GM12878 (cell line): ENCODE measurements at regions not wholly inside any gene's neighbourhood (a gene's known extent, or its start where the extent isn't known, plus 50 kb on each side); places are given as distances from the start of the nearest gene placed in this dataset.

Source experiments
- ATAC-seq: fragments of 200-7000 bp; cut with Tn5 transposase; 3 replicates; pipeline ENCODE4 v1.9.1; 2020; ENCODE audit warnings: mild to moderate bottlenecking, moderate library complexity
- BruUV-seq: library from RNA; stranded (reverse); fragments of 400-500 nt; replicated peaks from 2 replicates; lab custom pipeline; 2021; lab: Mats Ljungman, UMichigan
- CTCF ChIA-PET: fragments of 300-600 bp; sonication (Branson Sonifier 250); formaldehyde crosslinking; extraction: SDS; loops from one replicate; lab custom pipeline; 2021; ENCODE audit warnings: inconsistent platforms; lab: Yijun Ruan, JAX
- POLR2A ChIA-PET: fragments of 350-600 bp; formaldehyde crosslinking; extraction: SDS; loops from one replicate; lab custom pipeline; 2021; ENCODE audit warnings: inconsistent platforms; lab: Charles Lee
- RAD21 ChIA-PET: fragments of 300-600 bp; sonication (Branson Sonifier 250); formaldehyde crosslinking; loops from one replicate; lab custom pipeline; 2023; ENCODE audit warnings: antibody characterized with exemption; ENCODE audit not compliant: unreplicated experiment; lab: Charles Lee
- SMC1A ChIA-PET: fragments of 300-600 bp; sonication (Branson Sonifier 250); formaldehyde crosslinking; loops from one replicate; lab custom pipeline; 2023; ENCODE audit not compliant: unreplicated experiment, uncharacterized antibody; lab: Charles Lee
- DNase-seq: peaks from one replicate; pipeline ENCODE4 v3.0.0-alpha.2; 2011; ENCODE audit warnings: low read depth, low spot score
- FAIRE-seq: peaks from 3 replicates; lab custom pipeline; 2011; peaks lifted over from hg19 to GRCh38; lab: Jason Lieb, UNC
- H2AFZ ChIP-seq: 2 replicates; pipeline ENCODE4 v1.6.0; 2011; ENCODE audit warnings: low read depth, low read length, control low read depth; ENCODE audit not compliant: control insufficient read depth
- H3K27ac ChIP-seq: 2 replicates; pipeline ENCODE4 v1.5.1; 2011; ENCODE audit warnings: control low read depth; ENCODE audit not compliant: control insufficient read depth, insufficient read depth
- H3K27me3 ChIP-seq, 2 experiments: replicated peaks in 1 of 2; 2 replicates each; pipeline versions ENCODE4 v1.6.0 to v1.6.1; 2011; ENCODE audit warnings: low read length in 1 of 2; ENCODE audit not compliant: control insufficient read depth in 2 of 2, insufficient read depth in 2 of 2
- H3K36me3 ChIP-seq, 2 experiments: 2 replicates each; pipeline ENCODE4 v1.5.1; 2011; ENCODE audit warnings: low read length in 1 of 2; ENCODE audit not compliant: control insufficient read depth in 2 of 2, insufficient read depth in 2 of 2
- H3K4me1 ChIP-seq: 2 replicates; pipeline ENCODE4 v1.6.1; 2011; ENCODE audit warnings: mild to moderate bottlenecking, low read length, moderate library complexity, mixed read lengths; ENCODE audit not compliant: control insufficient read depth, insufficient read depth
- H3K4me2 ChIP-seq: 2 replicates; pipeline ENCODE4 v1.6.0; 2011; ENCODE audit warnings: control low read depth; ENCODE audit not compliant: control insufficient read depth, insufficient read depth
- H3K4me3 ChIP-seq: fragments of 200-600 bp; sonication (generic); 2 replicates; pipeline ENCODE4 v1.5.1; 2016
- H3K79me2 ChIP-seq: 2 replicates; pipeline ENCODE4 v1.6.0; 2011; ENCODE audit warnings: low read length; ENCODE audit not compliant: control insufficient read depth, insufficient read depth
- H3K9ac ChIP-seq: 2 replicates; pipeline ENCODE4 v1.8.0; 2011; ENCODE audit warnings: low read length, control low read depth, mixed read lengths; ENCODE audit not compliant: control insufficient read depth, insufficient read depth
- H3K9me3 ChIP-seq: replicated peaks from 3 replicates; pipeline ENCODE4 v1.5.1; 2011; ENCODE audit warnings: mild to moderate bottlenecking, low read length; ENCODE audit not compliant: control insufficient read depth, insufficient read depth
- H4K20me1 ChIP-seq: 2 replicates; pipeline ENCODE4 v1.6.0; 2011; ENCODE audit not compliant: control insufficient read depth, insufficient read depth
- ASH2L ChIP-seq: fragments of 300-600, 200-600 bp; sonication (generic); IDR thresholded peaks from 2 replicates; pipeline ENCODE4 v1.6.1; 2017; ENCODE audit warnings: low read depth, mild to moderate bottlenecking, borderline replicate concordance
- BMI1 ChIP-seq: fragments of 450-650 bp; IDR thresholded peaks from 2 replicates; pipeline ENCODE4 v1.6.1; 2016; ENCODE audit warnings: mild to moderate bottlenecking, moderate library complexity, borderline replicate concordance
- E2F8 ChIP-seq: fragments of 450-650 bp; IDR thresholded peaks from 2 replicates; pipeline ENCODE4 v1.6.1; 2018; ENCODE audit warnings: mild to moderate bottlenecking, low read depth, moderate library complexity; ENCODE audit not compliant: partially characterized antibody
- LARP7 ChIP-seq: fragments of 450-650 bp; IDR thresholded peaks from 2 replicates; pipeline ENCODE4 v1.6.1; 2017; ENCODE audit warnings: mild to moderate bottlenecking
- NFXL1 ChIP-seq: fragments of 450-650 bp; IDR thresholded peaks from 2 replicates; pipeline ENCODE4 v1.6.1; 2017; ENCODE audit warnings: antibody characterized with exemption, mild to moderate bottlenecking, borderline replicate concordance
- RCOR1 ChIP-seq: conservative IDR thresholded peaks from 2 replicates; pipeline ENCODE4 v1.6.1; 2012; ENCODE audit warnings: low read depth, low read length, improper control_type of control experiment
- SMARCA5 ChIP-seq: fragments of 450-650 bp; IDR thresholded peaks from 2 replicates; pipeline ENCODE4 v1.6.1; 2017; ENCODE audit warnings: mild to moderate bottlenecking
- TARDBP ChIP-seq: IDR thresholded peaks from 2 replicates; pipeline ENCODE4 v1.6.1; 2016; ENCODE audit warnings: borderline replicate concordance
- USF1 ChIP-seq: IDR thresholded peaks from 2 replicates; pipeline ENCODE4 v1.6.1; 2011; ENCODE audit warnings: borderline replicate concordance, low read depth, mild to moderate bottlenecking, moderate library complexity, mixed read lengths, low read length; ENCODE audit not compliant: insufficient read depth; ENCODE audit errors: extremely low read length
- ZNF622 ChIP-seq: fragments of 450-650 bp; IDR thresholded peaks from 2 replicates; pipeline ENCODE4 v1.6.1; 2017; ENCODE audit warnings: mild to moderate bottlenecking, inconsistent platforms
- WGBS: methylation state at CpG from one replicate; pipeline ENCODE4 v1.1.6; 2016; ENCODE audit warnings: low lambda C conversion rate; ENCODE audit not compliant: insufficient replicate concordance, insufficient coverage; ENCODE audit errors: missing lambda C conversion rate; 5-methylcytosine and 5-hydroxymethylcytosine counted together
- in situ Hi-C: fragments of 300-500 bp; cut with MboI; formaldehyde crosslinking; loops from 9 replicates; pipeline ENCODE4 v1.14.3; 2018; ENCODE audit warnings: mixed read lengths
- intact Hi-C: fragments of 100-400 bp; cut with micrococcal nuclease; formaldehyde crosslinking; loops from one replicate; pipeline ENCODE4 v1.14.2; 2022; ENCODE audit not compliant: unreplicated experiment
- TF ChIP-seq, protein P1 (sequence below): fragments of 450-650 bp; IDR thresholded peaks from 2 replicates; pipeline ENCODE4 v1.6.1; 2017; ENCODE audit warnings: low read depth, mild to moderate bottlenecking, moderate library complexity

GRCh38 chr17:68169840-68170239 lies 78.0 kb upstream of the AMZ2 start:
- no peaks in the 10 kb centered on the region for H3K79me2 ChIP-seq
- no peak for ATAC-seq
- no peak for FAIRE-seq
- RAD21 ChIA-PET: interaction anchor here (0.6 to 2.0 kb wide), 4 partner anchors 12 to 457 kb away, joined by 3 to 7 read pairs (median 5); no protein-coding TSS in a partner anchor
- no peak overlapping the region for H2AFZ ChIP-seq
- H3K9ac ChIP-seq: no peak overlapping the region
- H3K36me3 ChIP-seq: no peaks in the 10 kb centered on the region
- WGBS: 69% methylated on average over 10 of the region's 10 CpGs
- TF ChIP-seq BMI1 (no peak), TARDBP (no peak)
- TF ChIP-seq, all 136 proteins: peak for 0
- Histone ChIP-seq H3K4me2 (no peak overlapping the region), H4K20me1 (no peaks in the 10 kb centered on the region), H3K4me3 (no peak overlapping the region), H3K9me3 (no peaks in the 10 kb centered on the region), H3K4me1 (no peaks in the 10 kb centered on the region; the same call in 1 of the 2 replicates), H3K27me3 (no peaks in the 10 kb centered on the region), H3K27ac (no peak overlapping the region)
- ChIA-PET SMC1A (interaction anchor here (1.0 to 2.2 kb wide), 4 partner anchors 16 to 293 kb away, joined by 3 to 8 read pairs (median 5); no protein-coding TSS in a partner anchor), POLR2A (no interaction called here), CTCF (interaction anchor here (0.6 to 6.2 kb wide), 5 partner anchors 33 to 296 kb away, joined by 3 to 125 read pairs (median 6); no protein-coding TSS in a partner anchor)
- BruUV-seq: no TSS peak
- intact Hi-C loops: loop anchor here (10.0 kb wide), 2 partner anchors 105 to 595 kb away; no protein-coding TSS in a partner anchor
- in situ Hi-C loops: loop anchor here (25.0 kb wide), 1 partner anchor 592 kb away; no protein-coding TSS in a partner anchor
- DNase-seq: no peak

DNA sequence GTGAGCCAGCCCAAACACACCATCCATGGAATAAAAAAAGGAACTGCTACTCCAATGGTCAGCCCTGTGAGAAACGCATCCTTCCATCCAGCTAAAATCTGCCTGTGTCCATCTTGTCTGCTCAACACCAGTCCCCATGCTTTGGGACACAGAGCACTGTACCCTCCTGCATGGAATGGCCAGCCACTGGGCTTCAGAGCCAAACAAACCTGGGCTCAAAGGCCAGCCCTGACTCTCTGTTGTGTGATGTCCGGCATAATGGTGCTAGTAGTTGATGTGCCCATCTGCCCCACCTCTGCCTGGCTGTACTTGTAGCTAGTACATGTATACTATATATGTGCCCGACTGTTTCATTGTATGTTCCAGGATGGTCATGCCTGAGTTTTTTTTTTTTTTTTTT lies 77.6 kb upstream of the AMZ2 start:
- Histone ChIP-seq H3K79me2 (no peaks in the 10 kb centered on the region), H2AFZ (no peak overlapping the region), H3K9ac (no peak overlapping the region), H3K9me3 (no peaks in the 10 kb centered on the region), H3K27ac (no peak overlapping the region), H3K4me3 (no peak overlapping the region), H3K36me3 (no peaks in the 10 kb centered on the region), H3K4me1 (no peaks in the 10 kb centered on the region; the same call in 1 of the 2 replicates), H3K4me2 (no peak overlapping the region), H4K20me1 (no peaks in the 10 kb centered on the region), H3K27me3 (no peaks in the 10 kb centered on the region)
- ATAC-seq (no peak), DNase-seq (no peak), FAIRE-seq (no peak)
- BruUV-seq: no TSS peak
- intact Hi-C loops (loop anchor here (10.0 kb wide), 2 partner anchors 105 to 595 kb away; no protein-coding TSS in a partner anchor), in situ Hi-C loops (loop anchor here (25.0 kb wide), 1 partner anchor 592 kb away; no protein-coding TSS in a partner anchor)
- ChIA-PET SMC1A (interaction anchor here (0.7 to 2.2 kb wide), 5 partner anchors 17 to 324 kb away, joined by 3 to 8 read pairs (median 4); no protein-coding TSS in a partner anchor), CTCF (interaction anchor here (0.6 to 6.2 kb wide), 7 partner anchors 33 to 296 kb away, joined by 3 to 125 read pairs (median 5); no protein-coding TSS in a partner anchor), RAD21 (interaction anchor here (1.7 kb wide), 1 partner anchor 11 kb away, joined by 6 read pairs; no protein-coding TSS in a partner anchor), POLR2A (interaction anchor here (0.5 kb wide), 1 partner anchor 327 kb away, joined by 8 read pairs; no protein-coding TSS in a partner anchor)
- WGBS: 64% methylated on average over 3 of the region's 3 CpGs
- TF ChIP-seq NFXL1: no peak
- no peak for TF ChIP-seq ASH2L
- TF ChIP-seq SMARCA5: no peak
- no peak for TF ChIP-seq ZNF622
- TF ChIP-seq RCOR1: no peak
- TF ChIP-seq, protein P1, sequence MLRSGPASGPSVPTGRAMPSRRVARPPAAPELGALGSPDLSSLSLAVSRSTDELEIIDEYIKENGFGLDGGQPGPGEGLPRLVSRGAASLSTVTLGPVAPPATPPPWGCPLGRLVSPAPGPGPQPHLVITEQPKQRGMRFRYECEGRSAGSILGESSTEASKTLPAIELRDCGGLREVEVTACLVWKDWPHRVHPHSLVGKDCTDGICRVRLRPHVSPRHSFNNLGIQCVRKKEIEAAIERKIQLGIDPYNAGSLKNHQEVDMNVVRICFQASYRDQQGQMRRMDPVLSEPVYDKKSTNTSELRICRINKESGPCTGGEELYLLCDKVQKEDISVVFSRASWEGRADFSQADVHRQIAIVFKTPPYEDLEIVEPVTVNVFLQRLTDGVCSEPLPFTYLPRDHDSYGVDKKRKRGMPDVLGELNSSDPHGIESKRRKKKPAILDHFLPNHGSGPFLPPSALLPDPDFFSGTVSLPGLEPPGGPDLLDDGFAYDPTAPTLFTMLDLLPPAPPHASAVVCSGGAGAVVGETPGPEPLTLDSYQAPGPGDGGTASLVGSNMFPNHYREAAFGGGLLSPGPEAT: no peak
- no peak for TF ChIP-seq E2F8
- TF ChIP-seq LARP7: no peak
- TF ChIP-seq USF1: no peak
